K562 (cell line): ENCODE measurements at regions not wholly inside any gene's neighbourhood (a gene's known extent, or its start where the extent isn't known, plus 50 kb on each side); places are given as distances from the start of the nearest gene placed in this dataset.
A peak's percentile ranks its signal among the peaks of the same experiment; 100 is the strongest.

Experiments used
- ATAC-seq: fragments of 200-7000 bp; cut with Tn5 transposase; 3 replicates; pipeline ENCODE4 v1.9.1; 2020; ENCODE audit warnings: moderate library complexity
- BruUV-seq: library from RNA; stranded (reverse); fragments of 400-500 nt; replicated peaks from 2 replicates; lab custom pipeline; 2021; lab: Mats Ljungman, UMichigan
- CTCF ChIA-PET: fragments of 300-600 bp; formaldehyde crosslinking; extraction: SDS; loops from one replicate; lab custom pipeline; 2021; ENCODE audit warnings: low intra/inter-chr PET ratio; lab: Yijun Ruan, JAX
- POLR2A ChIA-PET: fragments of 300-600, 350-650 bp; sonication (Branson Sonifier 250); formaldehyde crosslinking; extraction: SDS; loops from one replicate; lab custom pipeline; 2021; ENCODE audit warnings: antibody characterized with exemption, inconsistent platforms; lab: Yijun Ruan, JAX
- DNase-seq, 4 experiments: peaks; one replicate each; pipeline versions ENCODE4 v3.0.0 to v3.0.0-alpha.2; 2011 to 2018; ENCODE audit warnings: low spot score in 3 of 4, mixed read lengths in 3 of 4; ENCODE audit errors: extremely low read depth in 1 of 4
- FAIRE-seq: peaks from 2 replicates; lab custom pipeline; 2011; peaks lifted over from hg19 to GRCh38; lab: Jason Lieb, UNC
- H2AFZ ChIP-seq: 2 replicates; pipeline ENCODE4 v1.6.0; 2011; ENCODE audit warnings: low read depth, low read length, control low read depth, inconsistent platforms
- H3K27ac ChIP-seq: fragments of 200-600 bp; 3 replicates; pipeline ENCODE4 v1.8.0; 2011; ENCODE audit warnings: low read depth, mild to moderate bottlenecking, control low read depth, inconsistent platforms, low read length, moderate library complexity, mixed read lengths; ENCODE audit errors: extremely low read depth
- H3K27me3 ChIP-seq, 2 experiments: fragments of 300-600 bp in 1 of 2; 2 replicates in 1 of 2; 3 replicates in 1 of 2; pipeline versions ENCODE4 v1.6.0 to v1.8.0; 2011; ENCODE audit warnings: inconsistent platforms in 2 of 2, low read length in 2 of 2, mild to moderate bottlenecking in 1 of 2, mixed read lengths in 1 of 2, moderate library complexity in 1 of 2; ENCODE audit not compliant: control insufficient read depth in 2 of 2, insufficient read depth in 2 of 2
- H3K36me3 ChIP-seq: fragments of 300-600 bp; 3 replicates; pipeline ENCODE4 v1.8.0; 2011; ENCODE audit warnings: mild to moderate bottlenecking, low read length, inconsistent platforms; ENCODE audit not compliant: control insufficient read depth, insufficient read depth
- H3K4me1 ChIP-seq, 2 experiments: fragments of 200-600 bp in 1 of 2; replicated peaks in 1 of 2; 2 replicates in 1 of 2; 3 replicates in 1 of 2; pipeline versions ENCODE4 v1.5.1 to v1.8.0; 2011; ENCODE audit warnings: inconsistent platforms in 2 of 2, low read length in 2 of 2, mild to moderate bottlenecking in 1 of 2, mixed read lengths in 1 of 2, moderate library complexity in 1 of 2; ENCODE audit not compliant: control insufficient read depth in 2 of 2, insufficient read depth in 2 of 2
- H3K4me2 ChIP-seq: 2 replicates; pipeline ENCODE4 v1.6.1; 2011; ENCODE audit warnings: low read length, control low read depth, inconsistent platforms, mixed read lengths; ENCODE audit not compliant: insufficient read depth
- H3K4me3 ChIP-seq: fragments of 200-600 bp; sonication (generic), shearing (Covaris generic); 2 replicates; pipeline ENCODE4 v1.5.1; 2016; ENCODE audit warnings: control low read depth, inconsistent platforms
- H3K79me2 ChIP-seq: fragments of 200-600 bp; 3 replicates; pipeline ENCODE4 v1.8.0; 2011; ENCODE audit warnings: low read length, inconsistent platforms; ENCODE audit not compliant: control insufficient read depth, insufficient read depth
- H3K9ac ChIP-seq, 2 experiments: 2 replicates each; pipeline versions ENCODE4 v1.6.0 to v1.6.1; 2011; ENCODE audit warnings: low read depth in 2 of 2, low read length in 2 of 2, control low read depth in 1 of 2, inconsistent platforms in 1 of 2, mild to moderate bottlenecking in 1 of 2, mixed read lengths in 1 of 2; ENCODE audit not compliant: insufficient read depth in 1 of 2
- H3K9me1 ChIP-seq: one replicate; pipeline ENCODE4 v1.6.0; 2011; ENCODE audit warnings: inconsistent platforms, mild to moderate bottlenecking, low read length, moderate library complexity; ENCODE audit not compliant: control insufficient read depth, insufficient read depth
- H3K9me3 ChIP-seq: replicated peaks from 2 replicates; pipeline ENCODE4 v1.5.1; 2011; ENCODE audit warnings: low read depth, low read length, inconsistent platforms; ENCODE audit not compliant: control insufficient read depth, insufficient read depth
- H4K20me1 ChIP-seq: replicated peaks from 2 replicates; pipeline ENCODE4 v1.6.1; 2011; ENCODE audit warnings: low read length, inconsistent platforms, mixed read lengths; ENCODE audit not compliant: control insufficient read depth, insufficient read depth
- ARHGAP35 ChIP-seq: fragments of 450-650 bp; IDR thresholded peaks from 2 replicates; pipeline ENCODE4 v1.6.1; 2018; ENCODE audit not compliant: partially characterized antibody
- CC2D1A ChIP-seq: fragments of 450-650 bp; IDR thresholded peaks from 2 replicates; pipeline ENCODE4 v1.6.1; 2017; ENCODE audit warnings: mild to moderate bottlenecking
- FUS ChIP-seq: fragments of 200-400 bp; formaldehyde crosslinking; optimal IDR thresholded peaks from 2 replicates; pipeline ENCODE3; 2017; ENCODE audit warnings: low read depth, low read length
- KDM5B ChIP-seq: fragments of 200-600 bp; sonication (generic); IDR thresholded peaks from 2 replicates; pipeline ENCODE4 v1.6.1; 2012; ENCODE audit warnings: low read depth, mild to moderate bottlenecking, moderate library complexity, low read length, control low read depth, inconsistent platforms; ENCODE audit not compliant: insufficient replicate concordance
- MYC ChIP-seq, 2 experiments: fragments of 250-450 bp in 1 of 2; sonication (Bioruptor Pico) in 1 of 2; IDR thresholded peaks; 2 replicates each; pipeline versions ENCODE4 v1.5.1 to v1.6.1; 2012 to 2021; ENCODE audit warnings: low read depth in 2 of 2, borderline replicate concordance in 1 of 2, improper control_type of control experiment in 1 of 2, low read length in 1 of 2, mild to moderate bottlenecking in 1 of 2, moderate library complexity in 1 of 2
- PHB2 ChIP-seq: fragments of 450-650 bp; IDR thresholded peaks from 2 replicates; pipeline ENCODE4 v1.6.1; 2017; ENCODE audit warnings: low read depth
- PTRF ChIP-seq: fragments of 450-650 bp; IDR thresholded peaks from 2 replicates; pipeline ENCODE4 v1.6.1; 2016; ENCODE audit warnings: mild to moderate bottlenecking, missing genetic modification characterization, missing compliant biosample characterization
- RUNX1 ChIP-seq: sonication (generic); IDR thresholded peaks from 2 replicates; pipeline ENCODE4 v1.6.1; 2016; ENCODE audit warnings: antibody characterized with exemption, low read depth
- TFAP4 ChIP-seq: sonication (generic); formaldehyde crosslinking; IDR thresholded peaks from 2 replicates; pipeline ENCODE4 v1.8.0; 2022; ENCODE audit warnings: missing genetic modification reagents, mild to moderate bottlenecking, moderate library complexity, borderline replicate concordance
- YY1 ChIP-seq, 3 experiments: IDR thresholded peaks; 2 replicates each; pipeline ENCODE4 v1.6.1; 2011; ENCODE audit warnings: low read length in 2 of 3, mild to moderate bottlenecking in 2 of 3, moderate library complexity in 2 of 3, borderline replicate concordance in 1 of 3, control low read depth in 1 of 3, low read depth in 1 of 3; ENCODE audit not compliant: insufficient read depth in 3 of 3, insufficient replicate concordance in 2 of 3, control insufficient read depth in 1 of 3, insufficient read length in 1 of 3; ENCODE audit errors: extremely low read depth in 1 of 3
- ZFPM2 ChIP-seq: fragments of 250-450 bp; sonication (Bioruptor Pico); IDR thresholded peaks from 2 replicates; pipeline ENCODE4 v1.5.1; 2022; ENCODE audit warnings: mild to moderate bottlenecking
- ZKSCAN8 ChIP-seq: fragments of 200-800 bp; sonication (Bioruptor generic); IDR thresholded peaks from 2 replicates; pipeline ENCODE4 v1.6.1; 2016; ENCODE audit warnings: missing genetic modification characterization, missing compliant biosample characterization
- ZNF316 ChIP-seq: fragments of 450-650 bp; IDR thresholded peaks from 2 replicates; pipeline ENCODE4 v1.6.1; 2016
- ZNF445 ChIP-seq: fragments of 250-450 bp; sonication (Bioruptor Pico); IDR thresholded peaks from 2 replicates; pipeline ENCODE4 v1.4.0; 2020; ENCODE audit warnings: low read depth, mild to moderate bottlenecking, moderate library complexity
- ZNF586 ChIP-seq: fragments of 450-650 bp; formaldehyde crosslinking; conservative IDR thresholded peaks from 2 replicates; pipeline ENCODE4 v1.4.0; 2020; ENCODE audit warnings: mild to moderate bottlenecking, moderate library complexity
- ZNF589 ChIP-seq: fragments of 200-800 bp; sonication (Bioruptor generic); IDR thresholded peaks from 2 replicates; pipeline ENCODE4 v1.6.1; 2016; ENCODE audit warnings: low read depth, missing genetic modification characterization, missing compliant biosample characterization
- WGBS: fragments of 100-300 bp; shearing (Covaris generic); methylation state at CpG from one replicate; pipeline ENCODE4 v1.1.6; 2016; ENCODE audit warnings: low coverage, mixed read lengths; ENCODE audit not compliant: insufficient coverage; ENCODE audit errors: missing lambda C conversion rate; 5-methylcytosine and 5-hydroxymethylcytosine counted together
- in situ Hi-C: fragments of 300-500 bp; cut with MboI; formaldehyde crosslinking; loops from 4 replicates; pipeline ENCODE4 v1.15.0; 2018; ENCODE audit warnings: inconsistent platforms, mixed read lengths
- intact Hi-C: fragments of 100-400 bp; cut with micrococcal nuclease; formaldehyde crosslinking; loops from 2 replicates; pipeline ENCODE4 v1.14.2; 2022

- Histone ChIP-seq H3K9me3 (no peaks in the 10 kb centered on the region; the same call in 1 of the 2 replicates), H3K9ac (no peak overlapping the region), H3K36me3 (no peaks in the 10 kb centered on the region), H4K20me1 (no peaks in the 10 kb centered on the region), H2AFZ (no peak overlapping the region), H3K4me2 (no peak overlapping the region), H3K4me1 (no peaks in the 10 kb centered on the region), H3K79me2 (no peaks in the 10 kb centered on the region), H3K27me3 (no peaks in the 10 kb centered on the region), H3K4me3 (no peak overlapping the region), H3K27ac (no peak overlapping the region), H3K9me1 (no peaks in the 10 kb centered on the region)
- TF ChIP-seq ZFPM2 (CRISPR knock-in tag) (no peak), ZNF316 (peak; percentile 18; the same call in 1 of the 2 replicates), CC2D1A (no peak)
- ATAC-seq (no peak), DNase-seq (no peak), FAIRE-seq (no peak)
- no TSS peak for BruUV-seq
- intact Hi-C loops, result no loop called here
- CTCF ChIA-PET, result no interaction called here
- in situ Hi-C loops, result no loop called here
- POLR2A ChIA-PET, result no interaction called here
Observed at GRCh38 chr1:199161319-199161680, 522.5 kb downstream of the PTPRC start.

- no TSS peak for BruUV-seq
- Histone ChIP-seq H2AFZ (no peak overlapping the region), H4K20me1 (no peaks in the 10 kb centered on the region), H3K79me2 (no peaks in the 10 kb centered on the region), H3K9me3 (no peaks in the 10 kb centered on the region; the same call in 1 of the 2 replicates), H3K4me3 (no peak overlapping the region), H3K9ac (no peak overlapping the region), H3K36me3 (no peaks in the 10 kb centered on the region), H3K27me3 (no peaks in the 10 kb centered on the region), H3K4me2 (no peak overlapping the region), H3K4me1 (no peaks in the 10 kb centered on the region), H3K27ac (no peak overlapping the region), H3K9me1 (no peaks in the 10 kb centered on the region)
- ATAC-seq (no peak), DNase-seq (no peak), FAIRE-seq (no peak)
- in situ Hi-C loops (no loop called here), intact Hi-C loops (no loop called here)
- ChIA-PET CTCF (no interaction called here), POLR2A (no interaction called here)
- 2% methylated on average over 3 of the region's 3 CpGs for WGBS
- no peak for TF ChIP-seq ARHGAP35
- TF ChIP-seq KDM5B, result no peak
- no peak for TF ChIP-seq PTRF (tag)
- TF ChIP-seq ZNF589 (CRISPR knock-in tag), result no peak
- no peak for TF ChIP-seq TFAP4 (CRISPR knock-in tag)
- TF ChIP-seq RUNX1, result no peak
- no peak for TF ChIP-seq YY1 (IDR thresholded peaks at IDR 0.05; ENCODE audit: borderline replicate concordance in 1 of 3, control insufficient read depth in 1 of 3, extremely low read depth in 1 of 3, insufficient read depth in 3 of 3, insufficient read length in 1 of 3, insufficient replicate concordance in 2 of 3, low read depth in 1 of 3, low read length in 2 of 3)
- TF ChIP-seq ZNF445 (CRISPR knock-in tag), result no peak
- TF ChIP-seq PHB2, result no peak
- TF ChIP-seq MYC (IDR thresholded peaks at IDR 0.05; ENCODE audit: low read depth, low read length), result no peak
- TF ChIP-seq MYC (CRISPR knock-in tag; IDR thresholded peaks at IDR 0.05; ENCODE audit: borderline replicate concordance, low read depth), result no peak
- TF ChIP-seq FUS, result no peak
- no peak for TF ChIP-seq ZKSCAN8 (CRISPR knock-in tag)
- TF ChIP-seq ZNF586 (CRISPR knock-in tag), result no peak
Observed at GRCh38 chr1:199161766-199162303, 523.0 kb downstream of the PTPRC start.
